Ishikawa (cell line): ENCODE measurements at regions not wholly inside any gene's neighbourhood (a gene's known extent, or its start where the extent isn't known, plus 50 kb on each side); places are given as distances from the start of the nearest gene placed in this dataset.

Source experiments
- CEBPB ChIP-seq: IDR thresholded peaks from 2 replicates; pipeline ENCODE4 v1.6.1; 2012
- CREB1 ChIP-seq: IDR thresholded peaks from 2 replicates; pipeline ENCODE4 v1.6.1; 2012; ENCODE audit warnings: low read depth
- EGR1 ChIP-seq: IDR thresholded peaks from 2 replicates; pipeline ENCODE4 v1.6.1; 2012
- EP300 ChIP-seq: IDR thresholded peaks from 2 replicates; pipeline ENCODE4 v1.6.1; 2012; ENCODE audit warnings: borderline replicate concordance
- FOXM1 ChIP-seq: IDR thresholded peaks from 2 replicates; pipeline ENCODE4 v1.6.1; 2012; ENCODE audit warnings: low read depth, borderline replicate concordance
- NFIC ChIP-seq: IDR thresholded peaks from 2 replicates; pipeline ENCODE4 v1.6.1; 2012
- RAD21 ChIP-seq: IDR thresholded peaks from 2 replicates; pipeline ENCODE4 v1.6.1; 2012; ENCODE audit warnings: low read depth
- TAF1 ChIP-seq: IDR thresholded peaks from 2 replicates; pipeline ENCODE4 v1.6.1; 2012; ENCODE audit warnings: low read depth, mild to moderate bottlenecking
- TCF12 ChIP-seq: IDR thresholded peaks from 2 replicates; pipeline ENCODE4 v1.6.1; 2012; ENCODE audit warnings: low read depth
- TEAD4 ChIP-seq: IDR thresholded peaks from 2 replicates; pipeline ENCODE4 v1.6.1; 2012
- YY1 ChIP-seq: IDR thresholded peaks from 2 replicates; pipeline ENCODE4 v1.6.1; 2012; ENCODE audit warnings: low read depth
- ZBTB7A ChIP-seq: IDR thresholded peaks from 2 replicates; pipeline ENCODE4 v1.6.1; 2012; ENCODE audit warnings: low read depth
- TF ChIP-seq, protein P1 (sequence below): IDR thresholded peaks from 2 replicates; pipeline ENCODE4 v1.6.1; 2012; ENCODE audit warnings: low read depth, mild to moderate bottlenecking
- TF ChIP-seq, protein P2 (sequence below): IDR thresholded peaks from 2 replicates; pipeline ENCODE4 v1.6.1; 2012
- TF ChIP-seq, protein P3 (sequence below): IDR thresholded peaks from 2 replicates; pipeline ENCODE4 v1.6.1; 2012

DNA sequence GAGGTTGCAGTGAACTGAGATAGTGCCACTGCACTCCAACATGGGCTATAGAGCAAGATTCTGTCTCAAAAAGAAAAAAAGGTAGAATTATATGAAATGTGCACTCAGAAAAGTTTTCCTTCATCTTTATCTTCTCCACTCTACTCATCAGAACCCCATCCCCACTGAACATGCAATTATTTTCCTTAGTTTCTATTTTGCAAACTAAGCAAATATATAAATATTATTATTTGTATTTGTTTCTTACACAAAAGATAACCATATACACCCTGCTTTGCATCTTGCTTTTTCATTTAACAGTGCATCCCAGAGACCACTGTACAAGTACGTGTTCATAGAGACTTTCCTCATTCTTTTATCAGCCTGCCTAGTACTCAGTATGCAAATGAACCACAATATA is 68.0 kb upstream of the ACAN start:
- TF ChIP-seq TAF1 (no peak), CREB1 (no peak), YY1 (no peak), CEBPB (no peak), FOXM1 (no peak), EGR1 (no peak), TCF12 (no peak), ZBTB7A (no peak), RAD21 (no peak), NFIC (no peak), TEAD4 (no peak), EP300 (no peak)
- TF ChIP-seq, protein P1, sequence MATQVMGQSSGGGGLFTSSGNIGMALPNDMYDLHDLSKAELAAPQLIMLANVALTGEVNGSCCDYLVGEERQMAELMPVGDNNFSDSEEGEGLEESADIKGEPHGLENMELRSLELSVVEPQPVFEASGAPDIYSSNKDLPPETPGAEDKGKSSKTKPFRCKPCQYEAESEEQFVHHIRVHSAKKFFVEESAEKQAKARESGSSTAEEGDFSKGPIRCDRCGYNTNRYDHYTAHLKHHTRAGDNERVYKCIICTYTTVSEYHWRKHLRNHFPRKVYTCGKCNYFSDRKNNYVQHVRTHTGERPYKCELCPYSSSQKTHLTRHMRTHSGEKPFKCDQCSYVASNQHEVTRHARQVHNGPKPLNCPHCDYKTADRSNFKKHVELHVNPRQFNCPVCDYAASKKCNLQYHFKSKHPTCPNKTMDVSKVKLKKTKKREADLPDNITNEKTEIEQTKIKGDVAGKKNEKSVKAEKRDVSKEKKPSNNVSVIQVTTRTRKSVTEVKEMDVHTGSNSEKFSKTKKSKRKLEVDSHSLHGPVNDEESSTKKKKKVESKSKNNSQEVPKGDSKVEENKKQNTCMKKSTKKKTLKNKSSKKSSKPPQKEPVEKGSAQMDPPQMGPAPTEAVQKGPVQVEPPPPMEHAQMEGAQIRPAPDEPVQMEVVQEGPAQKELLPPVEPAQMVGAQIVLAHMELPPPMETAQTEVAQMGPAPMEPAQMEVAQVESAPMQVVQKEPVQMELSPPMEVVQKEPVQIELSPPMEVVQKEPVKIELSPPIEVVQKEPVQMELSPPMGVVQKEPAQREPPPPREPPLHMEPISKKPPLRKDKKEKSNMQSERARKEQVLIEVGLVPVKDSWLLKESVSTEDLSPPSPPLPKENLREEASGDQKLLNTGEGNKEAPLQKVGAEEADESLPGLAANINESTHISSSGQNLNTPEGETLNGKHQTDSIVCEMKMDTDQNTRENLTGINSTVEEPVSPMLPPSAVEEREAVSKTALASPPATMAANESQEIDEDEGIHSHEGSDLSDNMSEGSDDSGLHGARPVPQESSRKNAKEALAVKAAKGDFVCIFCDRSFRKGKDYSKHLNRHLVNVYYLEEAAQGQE = no peak
- TF ChIP-seq, protein P2, sequence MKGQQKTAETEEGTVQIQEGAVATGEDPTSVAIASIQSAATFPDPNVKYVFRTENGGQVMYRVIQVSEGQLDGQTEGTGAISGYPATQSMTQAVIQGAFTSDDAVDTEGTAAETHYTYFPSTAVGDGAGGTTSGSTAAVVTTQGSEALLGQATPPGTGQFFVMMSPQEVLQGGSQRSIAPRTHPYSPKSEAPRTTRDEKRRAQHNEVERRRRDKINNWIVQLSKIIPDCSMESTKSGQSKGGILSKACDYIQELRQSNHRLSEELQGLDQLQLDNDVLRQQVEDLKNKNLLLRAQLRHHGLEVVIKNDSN = no peak
- TF ChIP-seq, protein P3, sequence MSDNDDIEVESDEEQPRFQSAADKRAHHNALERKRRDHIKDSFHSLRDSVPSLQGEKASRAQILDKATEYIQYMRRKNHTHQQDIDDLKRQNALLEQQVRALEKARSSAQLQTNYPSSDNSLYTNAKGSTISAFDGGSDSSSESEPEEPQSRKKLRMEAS = no peak

DNA sequence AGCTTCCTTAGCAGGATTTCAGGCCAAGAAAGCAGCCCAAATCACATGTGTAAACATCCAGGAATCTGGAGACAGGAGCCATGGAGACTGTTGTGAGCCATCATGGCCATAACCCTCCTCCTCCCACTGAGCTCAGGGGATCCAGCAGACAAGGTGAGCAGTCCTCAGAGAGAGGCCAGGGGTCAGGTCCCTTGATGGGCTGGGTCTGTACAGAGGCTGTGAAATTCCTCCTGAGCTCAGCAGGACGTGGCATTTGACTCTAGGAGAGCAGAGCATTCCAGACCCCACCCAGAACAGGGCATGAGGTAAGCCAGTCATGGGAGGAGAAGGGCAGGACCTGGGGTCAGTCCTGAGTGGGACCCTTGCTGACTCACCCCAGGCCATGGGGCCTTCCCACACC is 67.0 kb upstream of the ACAN start:
- TF ChIP-seq, protein P3 = no peak
- no peak for TF ChIP-seq TEAD4
- no peak for TF ChIP-seq TAF1
- TF ChIP-seq TCF12 = no peak
- TF ChIP-seq EGR1 = no peak
- TF ChIP-seq CREB1 = no peak
- TF ChIP-seq EP300 = no peak
- no peak for TF ChIP-seq YY1
- no peak for TF ChIP-seq ZBTB7A
- TF ChIP-seq RAD21 = no peak
- TF ChIP-seq NFIC = no peak
- TF ChIP-seq, protein P1 = no peak
- TF ChIP-seq, protein P2 = no peak
- no peak for TF ChIP-seq FOXM1
- TF ChIP-seq CEBPB = no peak

DNA sequence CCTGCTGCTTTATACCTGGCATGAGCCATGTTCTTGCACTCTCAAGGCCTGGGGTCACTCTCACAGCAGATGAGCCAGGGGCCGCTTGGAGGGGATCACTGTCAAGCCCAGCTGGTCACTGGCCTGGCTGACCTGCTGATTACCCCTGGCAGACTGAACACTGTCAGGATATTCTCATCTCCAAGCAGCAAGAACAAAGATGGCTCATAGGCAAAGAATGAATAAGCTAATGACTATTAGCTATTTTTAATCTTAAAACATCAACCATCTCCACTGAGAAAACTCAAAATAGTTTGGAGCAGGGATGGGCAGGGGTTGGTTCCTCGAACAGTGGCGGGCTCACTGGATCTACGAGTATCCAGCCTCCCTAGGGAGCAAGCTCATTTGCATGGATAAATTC is 64.4 kb upstream of the ACAN start:
- no peak for TF ChIP-seq TAF1
- no peak for TF ChIP-seq TEAD4
- no peak for TF ChIP-seq CREB1
- TF ChIP-seq TCF12 = no peak
- no peak for TF ChIP-seq EP300
- TF ChIP-seq, protein P1 = no peak

DNA sequence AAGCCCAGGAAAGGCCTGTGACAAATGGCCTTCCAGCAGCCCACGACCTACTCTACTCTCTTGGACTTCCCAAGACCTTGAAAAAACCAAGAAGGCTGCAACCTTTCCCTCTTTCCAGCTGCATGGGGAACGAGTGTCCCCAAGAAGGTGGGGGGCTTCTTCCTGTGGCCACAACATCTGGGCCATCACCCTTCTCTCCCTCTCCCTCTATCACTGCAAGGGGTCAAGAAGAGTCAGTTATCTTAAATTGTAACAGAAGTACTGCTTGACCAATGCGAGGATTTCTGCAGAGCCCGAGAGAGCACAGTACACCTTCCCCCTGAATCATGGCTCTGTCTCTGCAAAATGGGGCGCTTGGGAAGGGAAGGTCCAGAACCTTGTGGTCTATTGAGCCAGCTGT is 63.7 kb upstream of the ACAN start:
- TF ChIP-seq FOXM1 (no peak), TAF1 (no peak), CEBPB (no peak), CREB1 (no peak), TEAD4 (no peak), NFIC (no peak), YY1 (no peak), TCF12 (no peak), EGR1 (no peak), ZBTB7A (no peak), RAD21 (no peak), EP300 (no peak)
- TF ChIP-seq, protein P3 = no peak
- TF ChIP-seq, protein P2 = no peak
- TF ChIP-seq, protein P1 = no peak
